GM21619 (cell line): ENCODE measurements at regions not wholly inside any gene's neighbourhood (a gene's known extent, or its start where the extent isn't known, plus 50 kb on each side); places are given as distances from the start of the nearest gene placed in this dataset.

Experiments used
- ATAC-seq: cut with Tn5 transposase; IDR thresholded peaks from one replicate; pipeline ENCODE4 v1.9.1; 2021; ENCODE audit not compliant: unreplicated experiment

DNA sequence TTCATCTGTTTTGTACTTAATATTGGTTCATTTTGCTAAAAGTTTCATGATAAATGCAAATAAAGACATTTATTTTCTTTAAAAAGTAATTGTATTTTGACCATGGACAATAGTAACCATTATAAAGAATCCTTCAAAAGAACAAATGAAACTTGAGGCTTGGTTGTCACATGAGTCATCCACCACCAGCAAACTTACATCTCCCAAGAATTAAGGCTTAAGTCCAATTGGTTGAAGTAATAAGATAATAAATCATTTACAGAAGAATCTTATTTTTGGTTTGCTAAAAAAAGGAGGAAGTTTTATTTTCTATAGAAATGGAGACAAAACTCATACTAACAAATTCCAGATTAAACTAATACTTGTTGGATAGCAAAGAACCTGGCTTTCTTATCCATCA, 84.8 kb upstream of the KITLG start:
- no peak for ATAC-seq

DNA sequence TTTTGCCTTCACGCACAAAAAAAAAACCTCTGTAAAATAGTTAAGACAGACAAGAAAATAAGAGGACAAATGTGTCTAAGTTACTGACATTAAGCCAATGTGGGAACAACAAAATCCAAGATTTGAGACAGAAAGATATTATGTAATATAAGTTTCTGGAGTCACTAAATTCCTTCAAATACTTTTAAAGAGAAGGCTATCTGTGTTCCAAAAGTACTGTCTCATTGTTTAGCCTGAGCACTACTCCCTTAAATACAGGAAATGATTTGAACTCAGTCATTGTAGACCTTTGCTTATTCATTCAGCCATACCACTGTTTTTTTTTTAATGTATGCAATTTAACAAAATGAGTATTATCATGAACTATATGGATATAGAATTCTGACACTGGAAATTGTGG, 82.7 kb upstream of the KITLG start:
- ATAC-seq: no peak

DNA sequence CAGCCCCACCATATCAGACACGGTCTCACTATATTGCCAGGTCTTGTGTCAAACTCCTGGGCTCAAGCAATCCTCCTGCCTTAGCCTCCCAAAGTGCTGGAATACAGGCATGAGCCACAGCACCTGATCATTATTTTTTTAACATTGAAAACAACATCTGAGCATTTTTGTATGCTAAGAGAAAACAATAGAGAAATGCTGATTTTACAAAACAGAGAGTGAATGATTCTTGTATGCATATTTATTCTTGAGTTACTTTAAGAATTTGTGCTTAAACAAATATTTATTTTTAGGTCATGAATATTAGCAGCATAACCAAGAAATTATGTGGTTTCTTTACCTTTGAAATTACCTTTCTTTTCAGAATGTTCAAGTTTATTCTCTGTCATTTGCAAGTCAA, 81.8 kb upstream of the KITLG start:
- no peak for ATAC-seq

DNA sequence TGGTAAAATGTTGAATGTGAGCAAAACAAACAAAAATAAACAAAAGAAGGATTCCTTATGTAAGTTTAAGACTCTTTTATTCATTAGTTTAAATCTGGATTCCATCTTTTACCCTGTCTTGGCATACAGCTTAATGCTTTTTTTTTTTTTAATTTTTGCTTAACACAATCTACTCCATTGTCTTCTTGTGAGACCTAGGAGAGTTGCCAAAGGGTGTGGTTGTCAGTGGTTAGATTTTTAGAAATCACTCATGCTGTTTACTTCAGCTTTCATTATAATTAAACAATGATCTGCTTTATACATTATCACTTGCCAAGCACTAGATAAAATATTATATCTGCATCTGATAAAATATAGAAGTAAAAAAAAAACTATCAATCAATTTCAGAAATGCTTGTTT, 77.7 kb upstream of the KITLG start:
- no peak for ATAC-seq

DNA sequence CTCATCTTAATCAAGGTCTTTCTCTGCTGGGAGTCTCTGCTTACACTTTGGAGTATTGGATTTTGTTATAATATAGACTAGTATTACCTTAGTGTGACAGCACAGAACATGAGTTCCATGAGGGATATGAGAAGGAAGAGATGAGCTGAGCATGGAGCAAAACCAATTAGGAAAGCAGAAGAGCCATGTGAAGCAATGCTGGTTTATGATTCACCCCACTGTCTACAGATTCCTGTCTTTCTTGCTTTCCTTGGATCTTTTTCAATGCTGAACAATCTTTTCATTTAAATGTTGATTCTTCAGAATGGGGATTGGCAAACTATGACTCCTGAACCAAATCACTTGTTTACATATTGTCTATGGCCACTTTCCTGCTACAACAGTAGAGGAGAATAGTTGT, 70.4 kb upstream of the KITLG start:
- ATAC-seq: no peak

DNA sequence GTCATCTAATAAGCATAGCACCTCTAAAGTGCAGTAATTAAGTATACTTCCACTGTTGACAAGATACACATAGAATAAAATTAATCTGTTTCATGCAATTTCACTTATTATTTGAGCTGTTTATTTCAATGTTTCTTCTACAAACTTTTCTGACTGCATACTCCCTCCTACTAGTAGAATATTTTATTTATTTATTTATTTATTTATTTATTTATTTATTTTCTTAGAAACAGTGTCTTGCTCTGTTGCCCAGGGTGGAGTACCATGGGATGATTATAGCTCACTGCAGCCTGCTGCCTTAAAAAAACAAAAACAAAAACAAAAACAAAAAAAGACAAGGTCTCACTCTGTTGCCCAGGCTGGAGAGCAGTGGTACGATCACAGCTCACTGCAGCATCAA, 68.4 kb upstream of the KITLG start:
- no peak for ATAC-seq

DNA sequence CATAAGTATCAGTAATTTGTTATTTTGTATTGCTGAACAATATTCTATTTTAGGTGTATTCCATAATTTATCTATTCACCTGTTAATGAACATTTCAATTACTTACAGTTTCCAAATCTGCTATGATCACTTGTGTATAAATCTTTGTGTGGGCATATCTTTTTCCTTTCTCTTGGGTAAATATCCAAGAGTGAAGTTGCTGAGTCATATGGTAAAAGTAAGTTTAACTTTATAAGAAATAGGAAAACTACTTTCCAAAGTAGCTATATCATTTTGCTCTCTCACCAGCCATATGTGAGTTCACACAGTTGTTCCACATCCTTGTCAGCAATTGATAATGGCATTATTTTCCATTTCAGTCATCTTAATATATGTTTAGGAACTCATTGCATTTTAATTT, 66.6 kb upstream of the KITLG start:
- ATAC-seq: no peak

DNA sequence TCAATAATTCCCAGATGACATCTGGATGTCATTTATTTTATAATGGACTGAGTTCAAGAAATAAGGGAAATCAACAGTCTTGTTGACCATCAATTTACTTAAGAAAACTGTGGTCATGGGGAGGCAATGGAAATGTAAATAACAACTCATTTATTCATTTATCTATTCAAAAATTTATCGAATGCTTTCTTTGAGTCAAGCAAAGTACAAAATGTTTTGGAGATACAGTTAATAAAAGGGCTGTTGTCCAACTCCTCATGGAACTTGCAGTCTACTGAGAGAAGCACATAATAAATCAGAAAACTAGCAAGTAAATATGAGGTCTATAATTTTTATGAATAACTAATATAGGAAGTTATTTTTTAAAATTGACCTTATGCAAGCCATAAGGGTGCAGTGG, 65.5 kb upstream of the KITLG start:
- no peak for ATAC-seq

DNA sequence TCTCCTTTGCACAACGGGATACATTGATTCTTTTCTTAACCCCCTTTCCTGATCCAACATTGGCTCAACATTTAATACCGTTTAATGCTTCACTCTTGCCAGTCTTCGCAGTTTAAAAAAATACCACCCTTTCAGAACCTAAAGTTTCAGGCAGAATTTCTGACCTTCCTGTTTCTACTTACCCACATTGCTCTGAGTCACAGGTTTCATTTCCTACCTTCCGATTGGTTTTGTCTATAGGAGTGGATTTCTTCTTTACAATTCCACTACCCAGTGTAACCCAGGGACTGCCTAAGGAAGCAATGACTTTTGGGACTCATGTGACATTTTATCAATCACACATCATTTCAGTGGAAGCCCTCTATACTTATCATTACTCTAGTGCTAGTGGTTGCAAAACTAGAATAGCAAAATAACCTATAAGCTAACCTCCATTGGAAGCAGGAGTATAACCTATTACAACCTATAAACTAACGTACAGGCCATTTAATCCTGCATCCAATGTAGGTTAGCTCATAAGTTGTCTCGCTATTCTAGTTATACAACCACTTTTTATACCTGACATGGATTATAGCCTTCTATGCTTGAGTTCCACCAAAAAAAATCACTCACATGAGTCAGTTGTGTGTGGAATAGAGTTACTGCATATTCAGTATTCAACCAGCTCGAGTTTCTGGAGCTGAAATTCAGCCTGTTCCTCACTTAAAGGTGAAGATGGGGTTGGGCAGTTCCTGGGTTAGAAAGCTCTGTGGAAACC, 64.9 kb upstream of the KITLG start:
- ATAC-seq: no peak

DNA sequence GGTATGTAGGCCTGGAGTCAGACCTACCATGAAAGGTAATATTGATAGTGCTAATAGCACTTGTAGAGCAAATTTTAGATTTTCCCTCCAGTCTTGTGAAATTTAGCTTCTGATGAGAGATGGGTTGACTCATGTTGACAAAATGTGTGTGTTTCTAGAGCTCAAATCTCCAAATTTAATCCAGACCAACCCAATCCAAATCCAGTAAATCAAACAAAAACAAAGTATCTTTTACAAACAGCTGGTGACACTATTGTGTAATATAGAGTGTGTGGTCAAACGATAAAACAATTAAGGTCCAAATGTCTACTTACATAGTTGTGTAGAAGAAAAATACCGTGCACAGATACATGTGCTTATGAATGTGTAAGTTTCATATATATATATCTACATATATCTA, 63.4 kb upstream of the KITLG start:
- no peak for ATAC-seq

DNA sequence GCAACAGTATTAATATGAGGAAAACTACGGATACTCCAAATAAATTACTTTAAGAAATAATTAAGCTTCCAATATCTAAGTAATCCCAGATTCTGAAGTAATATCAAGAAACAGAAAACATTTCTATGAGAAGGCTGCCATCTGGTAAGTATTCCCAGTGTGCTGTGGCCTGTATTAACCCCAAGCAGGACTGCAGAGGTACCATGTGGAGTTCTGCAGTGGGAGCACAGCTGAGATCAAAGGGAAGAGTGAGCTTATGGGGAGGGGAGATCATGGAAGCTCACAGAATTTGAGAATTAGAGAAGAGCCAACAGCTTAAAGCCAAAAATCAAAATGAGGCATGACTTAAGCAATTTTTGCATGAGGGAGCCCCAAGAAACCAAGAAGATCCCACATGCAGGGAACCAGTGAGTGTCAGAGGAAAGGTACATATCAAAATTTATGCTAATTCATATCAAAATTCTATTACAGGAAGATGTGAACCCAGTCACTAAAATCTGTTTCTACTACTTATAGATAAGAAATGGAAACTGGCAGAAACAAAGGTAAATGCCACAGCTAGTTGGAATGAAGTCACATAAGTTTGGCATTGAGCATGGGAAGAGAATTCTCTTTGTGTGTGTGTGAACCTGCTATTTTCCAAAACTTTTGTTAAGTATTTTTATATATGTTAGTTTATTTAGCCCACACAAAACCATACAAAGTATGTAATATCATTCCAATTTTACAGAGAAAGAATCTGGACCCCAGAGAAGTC, 62.6 kb upstream of the KITLG start:
- ATAC-seq: no peak

DNA sequence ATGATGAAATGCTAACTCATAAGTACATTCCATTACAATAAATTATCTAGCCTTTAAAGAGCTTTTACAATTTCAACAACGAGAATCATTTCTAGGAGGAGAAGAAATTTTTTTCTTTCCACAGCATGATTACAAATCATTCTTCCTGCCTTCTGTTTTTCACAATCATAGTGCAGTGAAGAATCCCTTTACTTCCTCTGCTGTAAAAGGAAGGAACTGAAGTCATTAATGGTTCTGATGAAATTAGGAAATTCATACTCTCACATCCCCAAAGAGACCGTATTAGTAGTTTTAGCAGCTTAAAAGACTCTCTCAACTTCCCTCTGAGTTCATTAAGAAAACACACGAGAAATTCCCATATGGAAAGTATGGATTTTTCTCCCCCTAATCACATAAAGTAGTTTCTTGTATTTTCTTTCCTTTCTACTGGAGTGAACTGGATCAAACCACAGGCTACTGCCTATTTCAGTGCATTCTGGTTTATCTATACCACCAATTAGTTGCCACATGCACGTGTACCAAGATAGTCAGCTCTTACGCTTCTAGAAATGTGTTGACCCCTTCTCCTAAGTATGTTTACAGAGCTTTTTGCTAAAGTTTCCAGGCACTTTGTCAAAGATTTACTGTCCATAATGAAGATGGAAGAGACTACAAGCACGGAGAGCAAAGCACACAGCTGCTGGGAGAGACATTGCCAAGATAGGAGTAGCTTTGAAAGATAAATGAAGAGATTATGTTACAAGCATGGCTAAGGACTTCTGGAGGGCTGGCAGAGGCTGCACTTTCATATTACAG, 58.9 kb upstream of the KITLG start:
- no peak for ATAC-seq

DNA sequence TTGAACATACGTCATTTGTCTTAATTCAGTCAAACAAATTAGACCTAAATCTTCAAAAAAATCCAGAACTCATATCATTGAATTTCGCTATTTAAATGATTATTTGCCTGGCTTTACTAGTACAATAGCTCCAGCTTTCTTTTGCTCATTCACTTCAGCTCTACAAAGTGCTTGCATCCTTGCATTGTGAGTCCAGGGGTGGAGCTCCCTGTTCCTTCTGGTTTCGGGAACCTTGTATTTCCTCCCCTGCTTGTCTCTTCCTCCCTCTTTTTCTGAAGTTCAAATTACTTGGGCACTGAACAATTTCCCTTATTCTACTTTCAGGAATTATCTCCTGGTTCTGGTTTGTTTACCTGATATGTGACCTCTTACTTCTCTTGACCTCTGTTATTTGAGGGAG, 58.1 kb upstream of the KITLG start:
- ATAC-seq: no peak

DNA sequence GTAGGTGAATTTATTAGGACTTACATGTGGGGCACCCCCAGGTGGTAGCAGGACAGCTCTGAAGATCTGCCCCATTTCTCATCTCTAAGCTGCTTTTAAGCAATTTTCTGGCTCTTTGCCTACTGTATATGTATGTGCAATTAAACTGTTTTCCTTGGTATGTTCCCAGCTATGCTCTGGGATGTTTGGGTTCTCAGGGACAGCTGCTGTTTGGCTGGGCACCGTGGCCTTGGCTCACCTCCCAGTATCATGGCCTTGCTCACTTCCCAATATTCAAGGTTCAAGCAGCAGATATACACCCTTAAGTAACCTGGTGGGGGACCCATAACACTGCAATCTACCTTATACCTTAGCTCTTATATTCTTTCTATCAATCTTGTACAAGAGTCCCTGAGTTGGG, 53.7 kb upstream of the KITLG start:
- ATAC-seq: no peak

DNA sequence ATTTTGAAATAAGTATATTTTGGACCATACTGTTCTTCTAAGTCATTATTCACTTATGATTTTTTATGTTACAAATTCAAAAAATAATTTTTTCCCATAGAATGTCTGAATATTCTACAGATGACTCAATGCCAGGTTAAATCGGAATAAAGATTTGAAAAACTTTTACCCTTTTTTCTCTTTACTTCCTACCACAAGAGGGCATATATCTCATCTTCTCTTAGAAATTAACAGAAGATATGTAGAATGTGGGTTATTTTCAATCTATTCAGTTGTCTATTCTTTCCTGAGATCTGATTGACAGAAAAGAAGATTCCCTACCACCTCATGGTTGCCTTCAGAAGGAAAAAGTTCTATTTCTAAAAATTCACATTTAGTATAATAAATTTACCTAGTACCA, 53.0 kb upstream of the KITLG start:
- no peak for ATAC-seq

DNA sequence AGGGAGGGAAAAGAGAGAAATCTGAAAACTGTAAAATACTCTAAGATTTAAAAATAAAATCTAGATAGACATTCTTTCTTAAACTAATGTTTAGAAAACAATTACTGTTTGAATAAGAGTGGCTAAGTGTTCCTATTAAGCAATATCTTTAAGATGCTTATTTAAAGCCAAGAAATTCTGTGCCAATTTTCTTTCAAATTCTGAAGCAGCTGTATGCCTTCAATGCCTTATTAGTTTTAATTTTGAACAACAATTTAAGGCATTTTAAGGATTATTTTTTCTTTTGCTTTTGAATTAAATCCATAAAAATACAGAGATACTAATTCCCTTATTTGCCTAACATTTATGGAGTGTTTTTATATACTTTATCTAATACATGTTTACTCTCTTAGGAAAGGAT, 50.3 kb upstream of the KITLG start:
- ATAC-seq: no peak
